SIG-M5 treated with dmso at 0.1 percent for 504 hours (cell line): ENCODE measurements at regions not wholly inside any gene's neighbourhood (a gene's known extent, or its start where the extent isn't known, plus 50 kb on each side); places are given as distances from the start of the nearest gene placed in this dataset.

Experiments used
- DNase-seq: peaks from one replicate; lab custom pipeline; 2025; ENCODE audit not compliant: unreplicated experiment; lab: John Stamatoyannopoulos, UW

DNA sequence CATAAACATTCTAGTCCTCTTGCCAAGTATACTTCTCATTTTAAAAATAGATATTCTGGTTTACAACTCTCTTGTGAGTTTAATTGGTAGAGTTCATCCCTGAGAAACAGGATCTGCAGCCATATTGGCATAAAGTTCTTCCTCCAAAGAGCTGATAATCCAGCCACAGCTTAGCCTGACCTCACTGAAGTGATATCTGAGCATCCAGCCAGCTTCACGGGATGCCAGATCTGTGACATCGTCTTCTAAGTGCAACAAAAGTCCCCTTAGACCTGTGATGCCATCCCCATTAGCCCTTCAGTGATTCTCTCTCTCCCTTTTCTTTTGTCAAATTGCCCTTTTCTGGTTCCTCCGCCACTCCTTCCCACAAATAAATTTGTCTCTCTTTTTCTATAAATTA, 180.6 kb upstream of the STXBP5 start:
- no peak for DNase-seq

DNA sequence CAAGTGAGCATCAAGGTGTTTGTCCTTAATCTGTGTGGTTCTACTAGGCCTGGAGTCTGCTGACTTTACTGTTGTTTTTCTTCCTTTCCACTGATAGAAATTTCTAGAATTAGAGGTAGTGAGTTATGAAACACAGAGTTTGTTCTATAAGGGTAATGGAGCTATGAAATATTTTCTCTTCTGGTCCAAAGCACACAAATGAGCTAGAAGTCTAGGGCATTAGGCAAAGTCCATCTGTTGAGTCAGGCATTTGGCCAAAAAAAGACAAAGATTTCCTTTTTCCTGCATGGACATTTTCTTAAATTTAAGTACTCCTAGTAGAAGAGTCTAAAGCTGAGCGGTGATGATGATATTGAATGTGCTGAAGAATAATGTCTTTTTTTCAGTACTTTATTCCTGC, 174.3 kb upstream of the STXBP5 start:
- DNase-seq = no peak

DNA sequence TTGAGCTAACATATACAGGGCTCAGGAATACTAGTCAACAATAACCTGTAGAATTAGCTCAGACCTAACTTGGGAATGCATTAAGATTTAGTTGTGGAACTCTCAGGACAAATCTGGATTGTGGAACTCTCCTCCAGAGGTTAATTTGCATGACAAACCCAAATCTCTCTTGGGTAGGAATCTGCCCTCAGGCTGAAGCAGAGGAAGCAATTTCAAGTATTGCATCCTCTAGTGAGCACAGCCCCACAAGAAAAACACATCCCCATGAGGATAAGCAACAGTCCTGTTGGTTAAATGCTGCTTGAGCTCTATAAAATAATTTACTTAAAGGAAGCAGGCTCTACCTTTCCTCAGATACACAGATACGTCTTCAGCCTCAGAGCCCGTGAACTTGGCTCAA, 170.9 kb upstream of the STXBP5 start:
- no peak for DNase-seq

DNA sequence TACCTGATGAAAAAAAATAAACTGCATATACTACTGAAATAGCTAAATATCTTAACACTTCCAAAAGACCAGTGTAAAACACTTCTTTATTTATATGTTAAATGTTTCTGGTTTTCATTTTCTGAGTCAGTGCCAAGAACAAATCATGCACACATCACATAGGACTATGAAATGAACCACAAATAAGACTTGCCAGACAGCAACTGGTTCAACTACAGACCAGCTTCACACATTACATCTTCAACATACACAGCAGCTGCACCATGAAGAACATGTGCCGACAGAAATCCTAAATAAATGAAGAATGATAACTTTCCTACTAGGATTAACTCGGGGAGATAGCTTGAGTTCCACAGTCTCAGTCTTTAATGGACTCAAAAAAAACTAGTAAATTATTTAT, 168.3 kb upstream of the STXBP5 start:
- no peak for DNase-seq

DNA sequence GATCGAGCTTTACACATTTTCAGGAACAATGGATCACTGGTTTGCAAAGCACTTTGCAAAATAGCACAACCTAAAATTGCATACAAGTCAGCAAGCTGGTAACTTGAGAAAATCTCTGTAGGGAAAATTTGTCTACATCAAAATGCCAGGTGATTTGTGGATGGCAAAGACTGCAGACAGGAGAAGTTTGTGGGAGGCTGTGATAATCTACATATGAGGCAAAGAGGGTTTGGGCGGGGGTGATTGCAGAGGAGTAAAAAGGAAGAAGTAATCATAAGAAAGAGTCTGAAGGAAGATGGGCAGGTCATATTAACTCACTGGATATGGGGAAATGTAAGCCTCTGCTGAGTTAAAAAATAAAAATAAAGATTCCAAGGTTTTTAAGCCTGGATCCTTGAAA, 166.3 kb upstream of the STXBP5 start:
- no peak for DNase-seq

DNA sequence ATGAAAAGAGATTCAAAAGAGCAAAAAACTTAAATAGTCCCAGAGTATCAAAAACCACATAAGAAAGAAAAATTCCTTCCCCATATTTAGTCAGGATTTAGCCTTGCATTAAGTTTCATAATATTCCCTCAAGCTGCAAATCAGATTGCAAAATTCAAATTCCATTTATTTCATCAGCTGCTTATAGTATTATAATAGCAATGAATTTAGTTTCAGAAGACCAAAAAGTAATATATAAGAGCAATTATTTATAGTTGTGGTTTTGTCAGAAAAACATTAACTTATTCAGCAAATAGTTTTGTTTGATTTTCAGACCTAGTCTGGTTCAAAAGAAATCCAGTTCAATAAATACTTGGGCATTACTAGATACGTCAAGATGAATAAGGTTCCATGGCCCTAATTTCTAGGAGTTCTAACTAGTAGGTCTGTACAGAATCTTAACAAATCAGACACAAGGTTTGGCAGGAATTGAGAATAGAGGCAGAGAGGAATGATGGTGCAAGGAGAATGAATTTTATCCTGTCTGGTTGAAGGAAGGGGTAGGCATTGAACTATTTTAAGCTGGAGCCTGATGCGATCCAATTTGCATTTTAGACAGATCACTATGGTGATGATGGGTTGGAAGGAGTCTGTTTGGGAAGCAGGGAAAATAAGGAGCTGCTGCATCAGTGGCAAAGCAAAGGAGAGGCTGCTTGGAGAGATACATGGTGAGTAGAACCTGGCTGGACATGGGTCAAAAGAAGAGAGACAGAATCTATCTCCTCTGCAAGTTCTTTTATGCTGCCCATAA, 163.9 kb upstream of the STXBP5 start:
- no peak for DNase-seq

DNA sequence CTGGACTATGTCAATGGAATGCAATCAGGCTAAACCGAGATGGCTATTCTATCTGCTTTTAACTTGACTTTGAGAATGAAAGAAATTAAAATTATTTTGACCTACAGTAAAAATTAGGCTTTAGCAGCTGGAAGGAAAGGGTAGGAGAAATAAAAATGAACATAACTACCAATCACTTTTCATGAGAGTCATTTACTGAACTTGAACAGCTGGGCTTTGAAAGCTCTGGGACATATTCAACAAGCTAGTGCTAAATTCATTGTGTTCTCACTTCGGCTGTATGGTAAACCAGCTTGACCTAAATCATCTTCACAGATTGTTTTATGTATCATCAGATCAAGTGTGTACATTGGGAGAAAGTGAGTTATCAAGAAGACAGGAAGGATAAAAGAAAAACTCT, 161.5 kb upstream of the STXBP5 start:
- no peak for DNase-seq

DNA sequence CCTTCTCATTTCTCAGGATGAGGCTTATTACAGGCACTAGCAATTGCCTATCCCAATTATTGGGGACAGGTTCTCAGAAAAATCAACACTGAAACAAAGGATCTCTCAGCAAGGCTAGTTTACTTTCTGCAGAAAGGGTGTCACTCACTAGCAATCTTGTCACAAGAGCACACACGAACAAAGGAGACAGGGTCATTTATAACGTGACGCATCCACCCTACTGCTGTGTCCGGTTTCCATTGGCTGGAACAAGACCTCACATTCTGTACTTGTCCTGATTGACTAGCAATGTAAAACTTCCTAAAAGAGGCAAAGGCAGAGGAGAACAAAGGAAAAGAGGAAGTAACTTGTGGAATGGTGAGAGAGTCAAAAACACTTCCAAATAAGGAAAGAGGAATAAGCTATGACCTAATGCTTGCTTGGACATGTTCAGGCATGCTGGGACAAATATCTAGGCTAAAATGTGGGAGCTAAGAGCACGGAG, 160.2 kb upstream of the STXBP5 start:
- DNase-seq = peak; percentile 47

DNA sequence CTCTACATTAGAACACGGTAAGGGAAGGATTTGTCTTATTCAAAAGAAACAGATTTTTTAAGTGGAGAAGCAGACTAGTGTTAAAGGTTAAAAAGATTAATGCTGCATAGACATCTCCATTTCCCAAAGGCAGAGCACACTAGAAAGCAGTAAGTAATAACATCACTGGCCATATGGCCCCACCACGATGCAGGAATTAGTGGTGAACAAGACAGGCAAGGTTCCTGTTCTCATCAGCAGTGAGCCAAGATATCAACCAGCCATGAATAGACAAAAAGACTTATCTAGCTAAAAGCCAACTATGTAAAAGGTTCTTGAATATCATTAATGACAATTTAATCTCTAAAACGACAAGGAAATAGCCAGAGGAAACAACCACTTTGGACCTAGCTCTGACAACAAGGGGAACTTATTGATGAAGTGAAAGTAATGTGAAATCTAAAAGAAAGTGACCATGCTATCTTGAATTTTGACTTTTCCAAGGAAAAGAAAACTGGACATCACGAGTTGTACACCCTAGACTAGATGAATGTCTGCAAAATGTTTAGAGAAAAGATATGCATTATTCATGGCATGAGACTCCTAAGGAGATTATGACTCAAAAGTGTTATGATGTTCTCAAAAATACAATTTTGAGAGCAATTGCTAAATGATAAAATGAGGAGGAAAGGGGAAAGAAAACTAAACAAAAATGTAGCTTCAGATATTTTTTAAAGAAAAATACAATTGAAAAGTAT, 157.9 kb upstream of the STXBP5 start:
- no peak for DNase-seq

DNA sequence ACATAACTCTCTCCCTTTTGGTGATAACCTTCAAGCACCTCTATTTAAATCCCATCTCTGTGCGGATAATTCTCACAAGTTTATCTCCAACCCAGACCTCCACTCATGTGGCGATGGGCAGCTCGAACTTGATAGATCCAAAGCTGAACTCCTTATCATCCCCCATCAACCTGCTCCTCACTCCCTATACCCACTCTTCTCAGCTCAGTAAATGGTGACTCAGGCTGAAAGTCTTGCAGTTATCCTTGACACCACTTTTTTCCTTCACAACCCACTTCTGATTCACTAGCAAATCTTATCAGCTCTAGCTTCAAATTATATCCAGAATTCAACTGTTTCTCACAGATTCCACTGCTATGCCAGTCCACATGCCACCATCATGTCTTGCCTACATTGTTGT, 155.3 kb upstream of the STXBP5 start:
- no peak for DNase-seq

DNA sequence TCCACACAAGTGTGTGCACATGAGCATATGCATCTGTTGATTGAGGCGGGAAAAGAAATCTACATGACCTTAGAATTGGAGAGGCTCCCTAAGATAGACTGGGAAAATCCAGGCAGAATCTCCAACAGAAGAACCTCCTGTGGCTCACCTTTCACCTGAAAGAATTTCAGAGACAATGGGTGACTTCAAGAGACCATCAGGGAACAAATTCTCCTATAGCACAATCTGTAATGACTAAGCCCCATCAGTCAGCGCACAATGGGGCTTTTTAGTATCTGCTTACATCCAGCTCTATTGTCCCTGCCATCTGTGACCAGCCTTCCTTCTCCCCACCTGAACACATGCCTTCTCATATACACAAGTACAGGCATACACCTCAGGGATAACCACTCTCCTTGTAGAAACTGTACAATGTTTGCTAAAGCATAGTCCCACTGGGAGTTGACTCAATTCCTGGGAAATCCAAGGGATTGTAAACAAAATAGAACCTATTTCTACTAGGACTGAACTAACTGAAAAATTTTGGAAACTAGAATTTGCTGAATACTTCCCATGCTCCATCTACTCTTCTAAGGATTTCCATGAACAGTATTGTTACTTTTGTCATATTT, 150.8 kb upstream of the STXBP5 start:
- DNase-seq = no peak

DNA sequence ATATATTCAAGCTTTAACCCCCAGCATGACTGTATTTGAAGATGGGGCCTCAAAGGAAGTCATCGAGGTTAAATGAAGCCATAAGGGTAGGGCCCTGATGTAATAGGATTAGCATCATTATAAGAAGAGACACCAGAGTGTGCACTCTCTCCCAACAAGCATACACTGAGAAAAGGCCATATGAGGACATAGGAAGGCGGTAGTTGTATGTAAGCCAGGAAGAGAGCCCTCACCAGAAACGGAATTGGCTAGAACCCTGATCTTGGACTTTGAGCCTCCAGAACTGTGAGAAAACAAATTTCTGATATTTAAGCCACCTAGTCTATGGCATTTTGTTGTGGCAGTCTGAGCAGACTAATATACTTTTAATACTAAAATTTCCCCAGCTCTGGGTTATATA, 150.1 kb upstream of the STXBP5 start:
- no peak for DNase-seq

DNA sequence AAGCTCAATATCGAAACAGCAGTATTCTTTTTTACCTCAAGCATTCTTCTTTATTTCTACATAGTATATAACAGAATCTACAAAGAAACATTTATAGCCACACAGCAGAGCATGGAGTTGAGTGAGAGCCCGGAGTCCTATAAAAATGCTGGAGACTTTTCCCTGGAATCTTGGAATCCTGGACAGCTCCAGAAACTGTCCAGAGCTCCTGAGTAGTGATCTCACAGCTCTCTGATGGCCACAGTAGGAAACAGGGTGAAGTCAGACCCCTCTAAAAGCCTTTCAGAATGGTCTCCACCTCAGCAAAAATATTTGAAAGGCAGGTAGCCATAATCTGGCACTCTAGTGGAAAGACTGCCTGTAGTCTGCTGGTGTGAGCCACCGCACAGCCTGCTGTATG, 149.3 kb upstream of the STXBP5 start:
- no peak for DNase-seq

DNA sequence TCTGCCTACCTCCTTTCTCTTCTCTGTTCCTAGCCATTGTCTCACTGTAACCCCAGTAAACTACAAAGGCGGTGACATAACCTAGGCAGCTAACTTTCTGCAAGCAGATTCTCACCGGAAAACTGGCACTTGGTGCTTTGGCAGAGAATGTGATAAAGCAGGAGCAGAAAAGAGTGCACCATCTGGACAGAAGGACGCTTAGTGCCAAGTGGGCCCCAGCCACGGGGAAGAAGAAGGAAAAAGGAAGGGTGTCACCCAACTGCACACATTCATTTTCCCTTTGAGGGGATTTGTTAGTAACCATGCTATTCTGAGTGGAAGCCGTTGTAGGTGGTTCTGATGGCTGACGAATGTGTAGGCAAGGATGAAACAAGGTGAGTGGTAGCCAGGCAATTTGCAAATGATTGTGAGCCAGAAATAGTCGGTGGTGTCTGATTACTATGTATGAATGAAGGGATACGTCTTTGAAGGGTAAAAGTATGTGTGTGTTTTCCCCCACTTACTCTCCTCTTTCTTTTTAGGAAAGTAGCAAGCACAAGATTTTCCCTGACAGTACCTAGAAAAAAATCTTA, 148.3 kb upstream of the STXBP5 start:
- DNase-seq = no peak

DNA sequence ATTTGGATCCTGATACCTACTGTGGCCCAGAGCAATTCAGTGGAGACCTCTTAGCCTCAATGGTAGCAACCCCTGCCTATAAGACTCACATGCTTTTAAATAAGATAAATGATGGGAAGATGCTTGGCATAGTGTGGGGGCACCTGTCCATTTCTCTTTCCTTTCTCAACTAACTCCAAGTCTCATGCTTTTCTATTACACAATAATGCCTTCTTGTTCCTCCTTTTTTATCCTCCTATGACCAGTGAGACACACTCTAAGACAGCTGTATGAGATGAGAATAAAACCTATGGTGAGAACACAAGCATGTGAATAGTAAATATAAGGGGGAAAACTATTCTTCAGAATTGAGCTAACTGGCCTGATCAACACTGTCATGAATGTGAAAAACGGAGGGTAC, 147.0 kb upstream of the STXBP5 start:
- DNase-seq = peak; percentile 24

DNA sequence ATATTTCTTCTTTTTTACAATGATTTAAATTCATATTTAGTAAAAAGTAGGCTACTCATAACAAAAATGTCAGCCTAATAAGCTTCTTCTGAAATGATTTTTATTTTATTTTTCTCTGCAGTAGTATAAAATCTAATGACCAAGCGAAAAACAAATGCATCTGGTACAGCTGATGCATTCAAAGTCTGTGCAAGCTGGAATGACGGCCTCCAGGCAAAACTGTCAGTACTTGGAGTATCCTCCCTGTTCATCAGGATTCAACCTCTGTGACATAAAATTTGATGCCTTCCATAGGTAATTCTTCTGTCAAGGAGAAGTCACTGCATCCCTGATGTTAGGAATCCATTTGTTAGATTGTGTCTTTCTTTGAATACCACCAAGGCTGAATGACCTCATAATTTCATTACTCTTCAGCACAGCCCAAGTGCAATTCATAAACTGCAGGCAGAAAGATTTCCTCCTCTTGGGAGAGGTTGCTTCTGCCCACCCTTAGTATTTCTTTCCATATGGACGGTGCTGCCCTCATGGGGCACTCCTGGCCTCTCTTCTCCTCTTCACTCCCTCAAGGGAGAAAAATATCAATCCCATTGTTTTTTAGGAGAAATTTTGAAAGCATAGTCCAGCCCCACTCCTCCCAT, 146.4 kb upstream of the STXBP5 start:
- no peak for DNase-seq

DNA sequence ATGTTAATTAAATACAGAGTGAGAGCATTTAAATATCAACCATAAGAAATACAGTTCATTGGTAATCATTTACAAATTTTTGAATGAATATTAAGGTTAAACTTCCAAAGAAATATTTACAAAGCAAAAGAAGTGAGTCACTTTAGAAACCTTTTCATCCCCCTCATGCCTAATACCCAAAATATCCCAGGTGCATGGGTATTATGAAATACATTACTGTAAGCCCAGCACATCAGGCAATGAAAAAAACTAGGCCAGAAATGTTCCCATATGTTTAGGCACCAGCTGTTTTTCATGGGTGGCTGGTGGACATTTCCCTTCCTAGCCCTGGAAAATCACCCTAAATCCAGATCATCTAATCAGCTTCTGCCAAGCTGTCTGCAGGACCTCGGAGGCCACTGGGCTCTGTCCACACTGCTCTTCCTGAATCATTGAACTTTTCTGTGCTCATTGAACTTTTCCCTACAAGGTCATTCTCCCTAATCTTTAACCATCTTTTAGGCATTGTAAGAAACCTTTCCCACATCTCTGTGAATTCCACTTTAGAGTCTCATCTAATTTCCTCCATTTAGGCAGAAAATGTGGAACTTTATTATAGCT, 145.3 kb upstream of the STXBP5 start:
- DNase-seq = no peak

DNA sequence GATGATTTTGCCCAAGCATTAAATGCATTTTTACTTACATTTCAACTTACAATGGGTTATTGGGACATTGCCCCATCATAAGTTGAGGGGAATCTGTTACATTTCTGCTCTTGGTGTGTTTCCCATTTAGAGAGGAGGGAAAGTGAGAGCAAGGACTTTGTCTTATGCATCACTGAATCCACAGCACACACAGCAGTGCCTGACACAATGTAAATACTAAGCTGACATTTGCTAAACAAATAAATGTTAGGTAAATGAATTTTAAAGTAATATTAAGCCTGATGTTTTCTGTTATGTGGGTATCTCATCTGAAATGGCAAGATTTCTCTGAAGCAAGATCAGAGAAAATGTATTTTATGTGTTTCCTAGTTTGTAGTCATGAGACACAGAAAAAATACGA, 143.6 kb upstream of the STXBP5 start:
- DNase-seq = no peak

DNA sequence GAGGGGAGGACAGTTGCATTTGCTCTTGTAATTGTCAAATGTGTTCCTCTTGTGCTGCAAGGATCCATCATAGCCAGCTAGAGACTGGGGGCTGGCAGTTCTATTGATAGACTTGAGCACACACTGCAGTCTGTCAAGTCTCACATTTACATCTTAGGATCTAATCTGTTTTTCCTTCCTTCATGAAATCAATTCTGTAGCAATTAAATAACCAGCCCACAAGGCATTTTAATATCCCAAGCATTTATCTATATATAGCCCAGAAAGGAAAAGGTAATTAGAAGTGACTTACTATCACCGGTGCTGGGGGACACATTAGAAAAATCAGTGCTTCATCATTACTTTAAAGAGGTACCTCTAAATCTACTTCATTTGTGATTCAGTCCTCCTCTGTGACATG, 143.0 kb upstream of the STXBP5 start:
- DNase-seq = no peak

DNA sequence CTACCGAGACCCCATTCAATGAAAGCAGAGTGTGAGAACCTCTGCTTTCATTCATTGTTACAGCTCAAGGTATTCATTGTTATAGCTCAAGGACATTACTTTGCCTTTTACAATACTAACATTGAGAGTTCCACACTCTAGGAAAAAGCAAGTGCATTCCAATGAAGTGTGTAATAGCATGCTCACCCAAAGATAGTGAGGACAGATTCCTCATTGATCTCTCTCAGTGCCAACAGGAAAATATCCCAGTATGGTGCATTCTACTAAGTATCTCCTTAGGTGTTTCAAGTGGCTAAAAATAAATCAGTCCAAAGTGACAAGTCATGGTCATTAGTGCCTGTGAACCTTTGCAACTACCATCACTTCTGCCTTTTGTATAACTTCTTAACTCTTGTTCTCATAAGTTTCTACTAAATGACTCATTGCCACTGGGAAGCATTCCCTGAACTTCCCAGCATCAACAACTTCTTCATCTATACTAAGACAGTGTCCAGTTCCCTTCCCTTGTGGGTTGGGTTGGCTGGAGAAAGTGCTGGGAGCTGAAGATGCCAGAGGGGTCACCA, 140.7 kb upstream of the STXBP5 start:
- DNase-seq = no peak

DNA sequence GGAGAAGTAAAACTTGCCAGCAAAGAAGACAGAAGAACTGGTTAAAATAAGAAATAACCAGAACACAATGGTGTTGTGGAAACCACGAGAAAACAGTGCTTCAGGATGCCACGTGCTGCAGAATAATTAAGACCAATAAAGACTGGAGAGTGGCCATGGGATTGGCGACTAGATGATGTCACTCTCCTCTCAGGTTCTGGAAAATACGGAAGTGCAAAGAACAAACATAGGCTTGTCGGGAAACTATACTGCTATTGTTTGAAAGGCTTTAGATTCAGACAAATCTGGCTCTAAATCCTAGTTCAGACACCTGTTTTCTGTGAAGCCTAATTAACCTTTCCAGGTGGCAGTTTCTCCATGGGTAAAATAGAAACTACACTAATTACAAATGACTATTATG, 138.4 kb upstream of the STXBP5 start:
- DNase-seq = no peak
